ENCODE measurements at regions not wholly inside any gene's neighbourhood (a gene's known extent, or its start where the extent isn't known, plus 50 kb on each side); places are given as distances from the start of the nearest gene placed in this dataset.

- Histone ChIP-seq H3K27ac (replicated peaks) (no peak overlapping the region), H3K27me3 (ENCODE audit: insufficient read depth, poor library complexity, severe bottlenecking) (peaks cover 2% of the 10 kb centered on the region), H3K4me3 (replicated peaks; ENCODE audit: insufficient read depth, low read length) (no peak overlapping the region)
- TF ChIP-seq REST (IDR thresholded peaks at IDR 0.05; ENCODE audit: insufficient replicate concordance, low read depth) (no peak), POLR2AphosphoS5 (IDR thresholded peaks at IDR 0.05; ENCODE audit: low read depth) (no peak), SPI1 (IDR thresholded peaks at IDR 0.05; ENCODE audit: borderline replicate concordance, low read depth) (no peak), CTCF (IDR thresholded peaks at IDR 0.05; ENCODE audit: insufficient read depth, low read length) (no peak), GABPA (IDR thresholded peaks at IDR 0.05; ENCODE audit: low read depth) (no peak)
- DNase-seq (ENCODE audit: low read depth in 1 of 2, low spot score in 1 of 2), result no peak
Measured at GRCh38 chr20:6599876-6600735, 167.4 kb upstream of the BMP2 start.

GRCh38 chr20:6595704-6596103 lies 171.8 kb upstream of the BMP2 start:
- Histone ChIP-seq H3K27ac (replicated peaks) (no peak overlapping the region), H3K4me3 (replicated peaks; ENCODE audit: insufficient read depth, low read length) (no peak overlapping the region), H3K27me3 (ENCODE audit: insufficient read depth, poor library complexity, severe bottlenecking) (no peaks in the 10 kb centered on the region)
- DNase-seq (ENCODE audit: low read depth in 1 of 2, low spot score in 1 of 2), result no peak
- no peak for TF ChIP-seq GABPA (IDR thresholded peaks at IDR 0.05; ENCODE audit: low read depth)
- TF ChIP-seq CTCF (IDR thresholded peaks at IDR 0.05; ENCODE audit: insufficient read depth, low read length), result no peak
- TF ChIP-seq POLR2AphosphoS5 (IDR thresholded peaks at IDR 0.05; ENCODE audit: low read depth), result no peak
- no peak for TF ChIP-seq SPI1 (IDR thresholded peaks at IDR 0.05; ENCODE audit: borderline replicate concordance, low read depth)
- TF ChIP-seq REST (IDR thresholded peaks at IDR 0.05; ENCODE audit: insufficient replicate concordance, low read depth), result no peak

- DNase-seq (ENCODE audit: low read depth in 1 of 2, low spot score in 1 of 2), result no peak
- H3K27ac ChIP-seq (replicated peaks), result no peak overlapping the region
- H3K4me3 ChIP-seq (replicated peaks; ENCODE audit: insufficient read depth, low read length), result no peak overlapping the region
- TF ChIP-seq POLR2AphosphoS5 (IDR thresholded peaks at IDR 0.05; ENCODE audit: low read depth) (no peak), GABPA (IDR thresholded peaks at IDR 0.05; ENCODE audit: low read depth) (no peak), CTCF (IDR thresholded peaks at IDR 0.05; ENCODE audit: insufficient read depth, low read length) (no peak), SPI1 (IDR thresholded peaks at IDR 0.05; ENCODE audit: borderline replicate concordance, low read depth) (no peak), REST (IDR thresholded peaks at IDR 0.05; ENCODE audit: insufficient replicate concordance, low read depth) (no peak)
- H3K27me3 ChIP-seq (ENCODE audit: insufficient read depth, poor library complexity, severe bottlenecking), result no peaks in the 10 kb centered on the region
Measured at GRCh38 chr20:6590891-6591637, 176.4 kb upstream of the BMP2 start.

Data from HL-60 (cell line).